Hematopoietic multipotent progenitor cell (in vitro differentiated cells): ENCODE measurements at regions not wholly inside any gene's neighbourhood (a gene's known extent, or its start where the extent isn't known, plus 50 kb on each side); places are given as distances from the start of the nearest gene placed in this dataset.

Experiments used
- DNase-seq, 3 donors: peaks; one replicate each; pipeline ENCODE4 v3.0.0-alpha.2; 2011 to 2015; ENCODE audit warnings: low read depth in 2 of 3, low spot score in 2 of 3

DNA sequence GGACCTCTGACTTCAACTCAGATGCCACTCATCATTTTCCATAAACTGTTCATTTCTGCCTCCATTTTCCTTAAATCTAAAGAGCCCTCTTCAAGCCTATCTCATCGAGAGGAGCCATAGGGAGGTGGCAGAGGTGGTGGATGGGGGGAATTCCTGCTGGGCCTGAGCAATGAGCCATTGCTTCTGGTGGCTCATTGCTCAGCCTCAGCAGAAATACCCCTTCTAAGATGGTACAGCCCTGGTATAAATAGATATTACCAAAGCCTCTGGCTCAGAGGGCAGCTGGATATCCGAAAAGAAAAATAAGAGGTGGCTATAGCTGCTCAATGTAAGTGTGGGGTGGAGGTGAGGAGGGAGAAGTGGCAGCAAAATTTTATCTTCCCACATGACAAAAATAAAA is 313.5 kb downstream of the CAAP1 start:
- DNase-seq = no peak

DNA sequence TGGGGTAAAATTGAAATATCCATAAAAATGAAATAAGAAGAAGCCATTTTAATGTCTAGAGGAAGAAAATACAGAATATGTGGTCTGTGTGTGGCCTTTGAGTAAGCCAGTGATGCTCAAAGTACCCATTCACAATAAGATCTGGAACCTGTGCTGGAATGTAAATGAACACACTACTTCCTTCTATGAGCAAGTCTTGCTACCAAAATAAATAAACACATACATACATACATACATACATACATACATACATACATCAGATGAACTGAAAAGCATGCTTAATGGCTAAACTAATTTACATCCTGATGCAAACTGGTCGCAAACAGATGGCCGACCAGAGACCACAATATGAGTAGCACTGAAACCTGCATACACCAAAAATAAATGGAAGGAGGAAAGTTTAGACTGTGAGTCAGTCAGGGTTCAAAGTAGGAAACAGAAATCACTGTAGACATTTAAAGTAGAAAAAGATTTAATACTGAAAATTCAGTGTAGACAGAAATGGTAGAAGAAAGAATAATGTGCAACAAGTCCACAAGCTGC is 317.6 kb downstream of the CAAP1 start:
- DNase-seq = no peak

DNA sequence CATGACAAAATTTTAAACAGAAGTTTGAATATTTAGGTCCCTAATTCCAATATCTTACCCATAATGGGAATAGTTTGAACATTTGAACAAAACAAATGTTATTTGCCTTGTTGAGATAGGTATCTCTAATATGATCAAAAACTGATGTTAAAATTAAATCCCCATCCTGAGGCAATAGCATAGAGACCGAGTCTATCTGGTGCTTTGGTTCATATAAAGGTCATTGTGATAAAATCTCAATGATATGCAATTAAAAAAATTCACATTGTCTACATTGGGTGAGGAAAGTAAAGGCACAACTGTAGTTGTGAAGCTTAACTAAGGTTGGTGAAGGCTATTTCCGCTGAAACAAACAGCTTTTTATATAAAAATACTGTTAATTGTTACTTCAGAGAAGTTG is 318.3 kb downstream of the CAAP1 start:
- no peak for DNase-seq

DNA sequence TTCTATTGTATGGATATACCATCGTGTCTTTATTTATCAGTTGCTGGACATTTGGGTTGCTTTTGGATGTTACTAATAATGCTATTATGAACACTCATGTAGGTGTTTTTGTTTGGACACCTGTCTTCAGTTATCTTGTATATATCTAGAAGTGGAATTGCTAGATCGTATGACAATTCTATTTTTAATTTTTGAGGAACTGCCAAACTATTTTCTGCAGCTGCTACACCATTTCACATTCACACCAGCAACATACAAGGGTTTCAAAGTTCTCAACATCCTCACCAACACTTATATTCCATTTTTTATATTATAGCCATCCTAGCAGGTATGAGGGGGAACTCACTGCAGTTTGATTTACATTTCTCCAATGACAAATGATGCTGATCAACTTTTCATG is 324.6 kb downstream of the CAAP1 start:
- no peak for DNase-seq

DNA sequence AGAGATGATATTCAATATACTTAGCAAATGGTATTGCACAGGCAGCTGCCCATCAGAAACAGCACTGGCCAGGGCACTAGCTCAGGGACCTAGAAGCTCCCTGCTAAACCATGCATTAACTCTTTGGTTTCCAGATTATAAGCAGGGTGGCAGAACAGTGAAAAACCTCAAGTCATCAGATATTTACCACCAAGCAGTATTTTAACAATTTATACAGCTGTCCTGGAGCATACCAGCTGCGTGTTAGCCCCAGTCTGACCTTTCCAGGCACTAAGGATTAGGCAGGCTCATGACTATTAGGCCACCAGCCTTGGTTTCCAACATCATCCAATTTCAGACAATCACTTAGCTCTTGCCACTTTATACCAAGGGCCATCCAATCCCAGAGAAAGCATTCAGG is 326.5 kb downstream of the CAAP1 start:
- no peak for DNase-seq

DNA sequence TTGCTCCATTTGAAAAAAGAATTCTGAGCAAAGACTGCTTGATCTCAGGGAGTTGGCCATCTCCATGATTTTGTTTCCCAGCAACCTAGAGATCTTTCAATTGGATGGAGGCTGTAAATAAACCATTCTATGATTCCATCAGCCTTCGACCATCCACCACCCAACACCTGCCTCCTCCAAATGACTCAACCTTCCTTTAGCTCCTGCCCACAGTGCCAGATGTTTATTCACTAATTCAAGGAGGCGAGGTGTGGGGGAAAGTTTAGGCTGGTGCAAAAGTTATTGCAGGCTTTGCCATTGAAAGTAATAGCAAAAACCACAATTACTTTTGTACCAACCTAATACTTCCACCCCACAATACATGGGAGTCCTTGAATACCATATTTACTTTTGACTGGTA is 327.5 kb downstream of the CAAP1 start:
- no peak for DNase-seq

DNA sequence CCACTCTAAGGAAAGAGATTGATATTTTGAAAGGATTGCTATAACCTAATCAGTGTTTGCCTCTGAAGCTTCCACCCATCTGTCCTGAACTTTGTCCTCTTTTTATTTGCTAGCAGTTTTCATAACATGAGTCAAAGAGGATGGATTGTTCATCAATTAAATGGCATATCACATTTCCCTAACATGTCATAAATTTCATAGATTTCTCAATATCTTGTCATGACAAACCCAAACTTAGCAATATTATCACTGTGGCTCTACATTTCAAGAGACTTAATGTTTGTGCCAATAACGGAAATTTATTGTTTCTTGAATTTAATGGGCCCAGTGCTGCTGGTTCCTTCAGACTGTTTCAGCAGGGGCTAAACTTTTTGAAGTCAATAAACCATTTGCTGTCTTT is 330.3 kb downstream of the CAAP1 start:
- no peak for DNase-seq

DNA sequence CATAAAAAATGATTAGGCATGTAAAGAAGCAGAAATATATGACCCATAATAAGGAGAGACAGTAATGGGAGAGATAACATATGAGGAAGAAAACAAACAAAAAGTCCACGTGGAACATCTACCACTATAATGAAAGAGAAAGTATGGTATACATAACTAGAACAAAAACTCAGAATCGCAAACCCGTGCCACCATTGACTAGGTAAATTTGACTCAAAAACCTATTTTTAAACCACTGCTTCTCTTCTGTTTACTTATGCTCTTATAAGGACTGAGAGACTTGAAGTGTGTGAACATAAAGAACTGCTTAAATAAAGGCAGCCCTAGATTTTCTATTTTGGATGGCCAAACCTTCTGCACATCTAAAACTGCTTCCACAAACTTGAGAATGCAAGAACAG is 330.7 kb downstream of the CAAP1 start:
- no peak for DNase-seq

DNA sequence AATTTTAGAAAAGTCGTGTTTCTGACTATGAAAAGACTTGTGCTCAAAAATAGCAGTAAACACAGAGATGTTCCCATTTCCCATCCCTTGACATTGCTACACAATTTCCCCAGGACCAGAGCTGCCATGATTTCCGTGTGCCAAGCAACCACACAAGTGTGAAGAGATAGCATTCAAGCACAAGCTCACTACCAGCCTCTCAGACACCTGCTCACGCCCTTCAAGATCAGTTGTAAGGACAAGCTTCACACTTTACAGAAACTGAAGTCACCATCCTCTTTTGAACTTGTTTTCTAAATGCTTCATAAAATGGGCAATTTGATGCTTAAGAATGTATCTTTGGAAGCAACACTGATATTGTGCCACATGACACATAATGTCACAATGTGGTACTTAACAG is 333.1 kb downstream of the CAAP1 start:
- DNase-seq = no peak

DNA sequence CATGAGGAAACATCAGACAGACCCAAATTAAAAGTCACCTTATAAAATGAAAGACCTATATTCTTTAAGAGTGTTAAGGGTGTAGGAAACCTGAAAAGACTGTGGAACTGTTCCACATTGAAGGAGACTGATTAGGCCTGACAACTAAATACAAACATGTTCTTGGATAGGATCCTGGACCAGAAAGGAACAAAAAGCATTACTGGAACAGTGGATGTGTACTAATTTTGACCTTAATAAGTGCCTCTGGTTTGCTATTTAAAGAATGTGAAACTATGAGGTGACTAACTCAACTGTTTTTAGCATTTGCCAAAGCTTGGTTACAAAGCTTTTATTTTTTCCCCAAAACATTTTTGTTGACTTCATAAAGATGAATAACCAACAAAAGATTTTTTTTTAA is 340.6 kb downstream of the CAAP1 start:
- DNase-seq = no peak

DNA sequence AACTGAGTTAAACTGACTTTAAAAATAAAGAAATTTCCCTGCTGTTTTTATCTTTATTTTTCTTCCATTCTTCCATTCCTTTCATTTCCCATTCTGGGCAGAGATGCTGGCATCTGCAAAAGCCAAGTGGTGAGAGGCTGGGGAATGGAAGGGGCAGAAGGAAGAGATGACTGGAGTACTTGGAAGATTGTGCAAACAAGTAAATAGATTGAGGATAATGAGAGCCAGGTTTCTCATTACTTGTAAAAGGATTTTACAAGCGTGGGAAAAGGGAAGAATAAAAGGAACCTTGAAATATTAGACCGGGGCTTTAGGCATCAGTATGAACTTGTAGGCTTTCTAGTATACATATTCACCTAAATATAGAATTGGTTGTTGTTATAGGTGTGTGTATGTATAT is 341.2 kb downstream of the CAAP1 start:
- DNase-seq = no peak

DNA sequence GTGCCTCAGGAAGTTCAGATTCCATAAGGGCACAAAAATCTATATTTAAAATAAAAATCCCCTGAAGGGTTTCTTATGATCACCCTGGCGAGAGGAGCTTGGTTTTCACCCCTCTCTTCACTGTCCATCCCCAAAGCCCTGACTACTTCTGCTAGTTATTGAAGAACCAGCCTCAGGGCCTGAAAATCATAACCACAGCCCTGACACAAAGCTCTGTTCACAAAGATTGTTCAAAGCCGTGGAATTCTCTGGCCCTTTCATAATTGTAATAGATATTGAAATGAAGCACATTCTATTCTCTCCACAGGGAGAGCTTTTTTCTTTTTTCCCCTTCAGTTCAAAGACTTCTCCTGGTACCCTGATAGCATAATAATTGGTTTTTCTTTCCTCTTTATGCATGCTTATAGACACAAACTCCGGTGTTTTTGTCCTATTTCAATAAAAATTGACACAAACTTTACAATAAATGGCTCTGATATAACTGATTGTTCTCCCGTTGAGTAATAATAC is 343.8 kb downstream of the CAAP1 start:
- DNase-seq = no peak

DNA sequence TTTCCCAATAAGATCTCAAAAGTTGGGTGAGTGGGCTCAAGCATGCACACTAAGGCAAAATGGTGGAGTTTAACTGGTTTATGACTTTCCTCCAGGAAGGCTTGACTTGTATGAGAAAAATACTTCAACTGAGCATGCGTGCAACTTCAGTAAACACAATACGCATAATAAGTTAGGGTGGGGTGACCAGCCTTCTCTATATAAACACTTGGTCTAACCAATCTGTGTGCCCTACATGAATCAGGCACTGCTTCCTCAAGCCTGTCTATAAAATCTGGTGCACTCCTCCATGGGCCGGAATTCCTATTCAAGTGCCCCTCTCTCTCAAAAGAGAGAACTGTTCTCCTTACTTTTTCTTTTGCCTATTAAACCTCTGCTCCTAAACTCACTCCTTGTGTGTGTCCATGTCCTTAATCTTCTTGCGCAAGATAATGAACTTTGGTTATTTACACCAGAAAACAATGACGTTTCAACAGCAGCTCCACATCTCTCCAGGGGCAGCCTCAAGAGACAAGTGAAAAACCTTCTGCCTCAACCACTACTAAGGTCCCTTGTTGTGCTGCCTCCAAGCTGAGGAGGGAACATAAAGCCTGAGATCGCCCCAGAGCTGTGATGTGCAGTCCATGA is 352.6 kb downstream of the CAAP1 start:
- DNase-seq = no peak

DNA sequence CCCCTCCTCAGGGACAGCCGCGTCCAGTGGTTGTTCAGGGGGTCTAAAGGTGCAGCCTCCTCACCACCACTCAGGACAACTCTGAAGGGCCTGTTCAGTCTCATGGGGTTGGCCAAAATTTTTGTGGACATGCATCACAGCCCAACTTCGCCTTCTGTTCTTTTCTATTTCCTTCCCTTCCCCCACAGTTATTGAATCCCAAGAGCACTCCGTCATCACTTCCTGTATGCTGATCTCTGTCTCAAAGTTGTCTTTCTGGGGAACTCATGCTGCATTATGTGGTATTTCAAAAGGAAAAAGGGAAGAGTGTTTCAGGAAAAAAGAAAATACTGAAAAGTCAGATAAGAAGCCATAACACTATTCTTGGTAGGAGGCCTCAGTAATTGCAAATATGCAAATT is 355.4 kb downstream of the CAAP1 start:
- DNase-seq = no peak

DNA sequence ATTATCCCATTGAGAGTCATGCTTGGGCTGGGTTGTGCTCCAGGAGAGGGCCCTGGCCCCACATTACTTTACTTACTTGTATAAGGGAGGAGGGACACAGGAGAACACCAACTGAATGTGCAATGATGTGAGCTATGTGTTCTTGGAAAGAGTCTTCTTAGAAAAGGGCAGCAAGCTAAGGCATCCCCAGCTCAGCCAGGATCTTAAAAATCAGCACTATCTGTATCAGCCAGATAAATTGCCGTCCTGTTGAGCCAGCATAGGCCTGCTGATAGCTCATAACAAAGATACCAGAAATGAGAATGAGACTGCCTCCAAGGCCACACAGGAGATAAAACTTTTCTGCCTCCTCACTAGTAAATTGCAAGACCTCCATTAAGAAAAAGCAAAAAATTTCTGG is 357.5 kb downstream of the CAAP1 start:
- no peak for DNase-seq

DNA sequence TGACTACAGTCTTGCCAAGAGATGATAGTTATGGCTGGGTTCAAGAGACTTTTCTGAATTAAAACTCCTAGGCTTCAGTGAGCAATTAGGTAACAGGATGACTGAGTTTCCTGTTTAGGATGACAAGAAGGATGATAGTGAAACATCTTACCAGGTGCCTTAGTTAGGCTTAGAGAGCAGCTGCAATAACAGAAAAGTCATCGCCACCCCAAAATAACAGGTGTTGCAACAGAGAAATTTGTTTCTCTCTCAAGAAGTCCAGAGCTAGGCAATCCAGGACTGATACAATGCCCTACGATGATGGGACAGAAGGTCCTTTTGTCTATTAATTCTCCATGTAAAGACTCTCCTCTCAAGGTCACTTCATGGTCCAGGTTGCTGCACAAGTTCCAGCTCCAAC is 361.8 kb downstream of the CAAP1 start:
- DNase-seq = no peak

DNA sequence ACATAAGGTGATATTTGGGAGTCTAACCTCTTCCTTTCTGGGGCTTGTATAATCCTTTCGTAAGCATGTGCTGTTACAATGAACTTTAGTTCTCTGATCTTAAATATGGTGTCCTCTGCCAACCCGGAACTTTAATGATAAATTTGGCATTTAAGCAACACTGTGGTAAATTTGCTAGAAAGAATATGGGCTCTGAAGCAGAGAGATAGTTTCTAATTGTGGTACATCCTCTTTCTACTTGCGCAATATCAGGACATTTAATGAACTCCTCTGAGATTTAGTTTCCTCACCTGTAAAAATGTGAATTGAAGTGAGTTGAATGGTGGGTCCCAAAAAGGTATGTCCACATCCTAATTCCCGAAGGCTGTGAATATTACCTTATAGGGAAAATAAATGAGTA is 364.7 kb downstream of the CAAP1 start:
- DNase-seq = no peak

DNA sequence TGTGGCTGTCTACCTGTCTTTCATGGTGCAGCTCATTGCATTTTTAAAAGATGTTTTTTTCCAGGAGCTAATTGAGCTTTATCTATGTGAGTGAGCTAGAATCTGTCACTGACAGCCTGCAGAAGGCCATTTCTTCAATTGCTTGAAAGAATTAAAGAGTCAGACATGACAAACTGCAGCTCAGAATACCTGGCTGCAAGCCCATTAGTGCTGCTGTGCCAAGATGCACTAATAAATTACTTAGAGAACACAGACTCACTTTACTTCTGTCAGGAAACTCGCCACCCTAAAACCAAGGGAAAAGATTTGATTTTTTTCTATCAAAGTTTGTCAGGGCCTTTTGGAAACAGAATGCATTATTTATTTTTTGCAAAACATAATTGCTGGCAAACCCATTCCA is 368.3 kb downstream of the CAAP1 start:
- no peak for DNase-seq

DNA sequence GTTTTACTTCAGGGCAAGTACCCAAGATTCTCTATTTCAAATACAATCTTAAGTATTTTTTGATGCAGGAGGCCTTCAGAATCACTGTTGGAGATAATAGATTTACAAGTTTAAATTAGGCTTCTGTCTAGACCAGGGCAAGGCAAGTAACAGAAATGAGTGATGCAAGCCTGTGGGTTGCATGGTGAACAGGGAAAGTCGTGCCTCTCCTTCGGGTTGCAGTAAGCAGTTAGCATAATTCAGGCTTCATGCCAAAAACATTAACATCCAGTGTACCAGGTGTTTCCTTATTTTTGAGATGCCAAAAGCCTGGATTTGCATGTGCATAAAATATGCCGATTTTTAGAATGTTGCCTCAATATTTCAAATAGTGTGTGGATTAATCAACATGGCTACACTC is 369.0 kb downstream of the CAAP1 start:
- DNase-seq = no peak

DNA sequence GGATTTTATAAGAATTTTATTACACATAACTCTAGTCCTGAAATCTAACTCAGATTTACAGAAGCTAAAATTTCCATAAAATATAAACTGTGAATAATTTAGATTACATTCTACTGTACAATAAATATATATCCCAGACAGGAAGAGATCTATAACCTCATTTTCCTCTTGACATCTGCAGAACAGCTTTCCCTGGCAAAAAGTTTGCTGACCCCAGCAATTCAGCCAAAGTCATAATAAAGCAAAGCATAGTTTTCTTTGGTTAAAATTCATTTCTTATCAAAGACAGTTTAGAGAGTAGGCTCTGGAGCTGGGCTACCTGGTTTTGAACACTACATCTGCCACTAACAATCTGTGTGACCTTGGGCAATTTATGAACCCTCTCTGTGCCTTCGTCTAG is 372.5 kb downstream of the CAAP1 start:
- no peak for DNase-seq

DNA sequence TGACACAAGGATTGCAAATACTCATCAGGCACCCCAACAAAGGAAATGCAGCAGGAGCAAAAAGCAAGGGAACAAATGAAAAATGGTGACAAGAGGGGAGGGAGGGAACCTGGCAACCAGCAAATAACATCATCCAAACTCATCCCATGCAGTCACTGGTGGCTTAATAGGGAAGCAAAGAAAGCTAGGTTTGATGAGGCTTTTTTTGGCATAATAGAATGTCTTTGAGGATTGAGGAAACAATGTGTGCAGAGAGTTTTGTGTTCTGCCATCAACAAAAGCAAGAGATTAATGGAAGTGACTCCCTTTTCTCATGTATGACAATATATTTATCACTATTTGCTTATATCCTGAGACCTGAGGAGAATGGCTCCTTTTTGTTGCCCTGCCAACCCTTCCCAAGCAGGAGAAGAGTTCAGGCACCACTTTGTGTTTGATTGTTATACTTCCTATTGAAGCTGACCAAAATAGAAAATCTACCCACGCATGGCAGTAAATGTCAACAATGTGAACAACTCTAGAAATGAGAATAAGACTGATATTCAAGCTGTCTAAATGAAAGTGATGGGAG is 375.7 kb downstream of the CAAP1 start:
- no peak for DNase-seq

DNA sequence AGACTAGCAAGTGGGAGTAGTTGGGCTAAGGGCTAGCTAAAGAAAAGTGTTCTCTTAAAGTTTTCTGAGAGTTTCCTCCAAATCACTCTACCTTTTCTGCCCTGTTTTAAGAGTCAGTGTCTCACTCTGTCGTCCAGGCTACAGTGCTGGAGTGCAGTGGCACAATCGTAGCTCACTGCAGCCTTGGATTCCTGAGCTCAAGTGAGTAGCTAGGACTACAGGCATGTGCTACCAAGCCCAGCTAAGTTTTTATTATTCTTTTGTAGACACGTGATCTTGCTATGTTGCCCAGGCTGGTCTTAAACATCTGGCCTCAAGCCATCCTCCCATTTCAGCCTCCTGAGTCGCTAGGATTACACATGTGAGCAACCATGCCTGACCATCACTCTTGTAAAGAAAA is 378.9 kb downstream of the CAAP1 start:
- DNase-seq = no peak

DNA sequence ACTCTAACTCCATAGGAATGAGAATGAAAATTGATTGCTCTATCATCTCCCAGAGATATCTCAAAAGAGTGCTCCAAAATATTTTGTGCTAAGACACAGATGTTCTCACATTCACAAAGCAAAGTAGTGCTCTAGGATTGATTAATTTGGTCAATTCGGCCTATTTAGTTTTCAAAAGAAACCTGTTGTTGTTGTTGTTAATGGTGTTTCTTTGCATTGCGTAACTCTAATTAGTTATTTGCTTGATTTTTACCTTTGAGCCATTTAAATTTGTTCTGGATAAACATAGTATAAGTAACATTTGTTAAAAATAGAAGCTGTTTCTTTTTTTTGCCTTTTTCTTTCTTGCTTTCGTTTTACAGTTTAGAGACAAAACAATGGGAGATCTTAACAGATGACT is 382.5 kb downstream of the CAAP1 start:
- no peak for DNase-seq
